Subcutaneous abdominal adipose tissue (tissue), 5 donors: ENCODE measurements at regions not wholly inside any gene's neighbourhood (a gene's known extent, or its start where the extent isn't known, plus 50 kb on each side); places are given as distances from the start of the nearest gene placed in this dataset.

Experiments
- H3K27ac ChIP-seq: one replicate; pipeline ENCODE4 v1.7.0; 2013; ENCODE audit warnings: low read depth, mild to moderate bottlenecking, inconsistent platforms, low read length, moderate library complexity
- H3K27me3 ChIP-seq, 5 donors: one replicate each; pipeline ENCODE4 v1.7.0; 2013; ENCODE audit warnings: low read length in 5 of 5, inconsistent platforms in 1 of 5; ENCODE audit not compliant: control insufficient read depth in 5 of 5, insufficient read depth in 4 of 5
- H3K36me3 ChIP-seq, 5 donors: one replicate each; pipeline ENCODE4 v1.7.0; 2013; ENCODE audit warnings: low read length in 5 of 5; ENCODE audit not compliant: control insufficient read depth in 5 of 5, insufficient read depth in 5 of 5
- H3K4me1 ChIP-seq, 5 donors: one replicate each; pipeline ENCODE4 v1.7.0; 2013; ENCODE audit warnings: low read length in 5 of 5, mild to moderate bottlenecking in 3 of 5, moderate library complexity in 1 of 5; ENCODE audit not compliant: control insufficient read depth in 5 of 5, insufficient read depth in 5 of 5
- H3K4me3 ChIP-seq, 5 donors: one replicate each; pipeline ENCODE4 v1.7.0; 2013; ENCODE audit warnings: low read length in 5 of 5, low read depth in 1 of 5
- H3K9ac ChIP-seq, 5 donors: one replicate each; pipeline ENCODE4 v1.7.0; 2013; ENCODE audit warnings: low read length in 5 of 5, mild to moderate bottlenecking in 4 of 5, moderate library complexity in 3 of 5
- H3K9me3 ChIP-seq, 5 donors: one replicate each; pipeline ENCODE4 v1.7.0; 2013; ENCODE audit warnings: low read length in 5 of 5; ENCODE audit not compliant: control insufficient read depth in 5 of 5
- donor health status: healthy.
- donor health status: healthy.
- donor health status: healthy.
- donor health status: healthy.
- donor health status: healthy.

DNA sequence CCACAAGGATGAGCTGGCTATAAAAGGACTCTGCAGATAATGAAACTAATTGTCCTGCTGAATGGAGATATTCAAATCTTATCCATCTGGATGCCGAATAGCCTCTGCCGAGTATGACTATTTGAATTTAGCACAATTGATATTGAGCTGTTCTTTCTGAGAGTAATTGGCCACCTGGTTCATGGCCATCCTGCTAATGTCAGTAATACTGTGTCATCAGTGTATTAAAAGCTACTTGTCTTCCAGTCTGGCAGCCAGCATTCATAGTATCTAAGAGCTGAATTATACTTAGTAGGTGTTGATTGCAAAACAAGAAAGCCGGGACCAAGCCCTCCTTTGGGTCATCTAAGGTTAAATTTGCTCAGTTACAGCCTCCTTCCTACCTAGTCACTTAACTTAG, 310.7 kb upstream of the NCAM1 start:
- Histone ChIP-seq H3K4me1 (peaks cover 0 to 8% (median 6%) of the 10 kb centered on the region in 5 donors), H3K4me3 (no peak overlapping the region), H3K9me3 (no peaks in the 10 kb centered on the region), H3K27ac (no peak overlapping the region), H3K27me3 (peaks cover 0 to 3% (median 0%) of the 10 kb centered on the region in 5 donors), H3K9ac (no peak overlapping the region), H3K36me3 (no peaks in the 10 kb centered on the region)

DNA sequence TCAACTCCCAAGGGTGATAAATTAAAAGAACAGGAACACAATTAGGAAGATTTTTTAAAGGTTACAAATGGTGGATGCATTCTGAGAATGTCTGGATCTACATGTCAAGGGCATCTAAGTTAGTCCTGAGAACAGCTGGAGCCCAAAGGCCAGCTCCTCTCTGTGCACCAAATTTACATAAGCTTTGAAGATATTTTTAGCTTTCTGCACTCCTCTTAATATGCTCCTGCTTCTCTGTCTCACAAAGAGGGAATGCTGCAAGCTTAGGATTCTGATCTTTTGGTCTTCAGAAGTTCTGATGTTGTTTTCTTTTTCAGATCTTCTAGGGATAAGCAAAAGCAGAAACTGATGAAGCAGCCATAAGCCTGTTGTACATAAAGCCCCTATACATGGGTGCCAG, 309.8 kb upstream of the NCAM1 start:
- no peak overlapping the region for H3K4me3 ChIP-seq
- H3K36me3 ChIP-seq, result no peaks in the 10 kb centered on the region
- H3K4me1 ChIP-seq, result peaks cover 0 to 16% (median 9%) of the 10 kb centered on the region in 5 donors
- no peaks in the 10 kb centered on the region for H3K9me3 ChIP-seq
- H3K27me3 ChIP-seq, result peaks cover 0 to 3% (median 0%) of the 10 kb centered on the region in 5 donors
- no peak overlapping the region for H3K27ac ChIP-seq
- H3K9ac ChIP-seq, result no peak overlapping the region

DNA sequence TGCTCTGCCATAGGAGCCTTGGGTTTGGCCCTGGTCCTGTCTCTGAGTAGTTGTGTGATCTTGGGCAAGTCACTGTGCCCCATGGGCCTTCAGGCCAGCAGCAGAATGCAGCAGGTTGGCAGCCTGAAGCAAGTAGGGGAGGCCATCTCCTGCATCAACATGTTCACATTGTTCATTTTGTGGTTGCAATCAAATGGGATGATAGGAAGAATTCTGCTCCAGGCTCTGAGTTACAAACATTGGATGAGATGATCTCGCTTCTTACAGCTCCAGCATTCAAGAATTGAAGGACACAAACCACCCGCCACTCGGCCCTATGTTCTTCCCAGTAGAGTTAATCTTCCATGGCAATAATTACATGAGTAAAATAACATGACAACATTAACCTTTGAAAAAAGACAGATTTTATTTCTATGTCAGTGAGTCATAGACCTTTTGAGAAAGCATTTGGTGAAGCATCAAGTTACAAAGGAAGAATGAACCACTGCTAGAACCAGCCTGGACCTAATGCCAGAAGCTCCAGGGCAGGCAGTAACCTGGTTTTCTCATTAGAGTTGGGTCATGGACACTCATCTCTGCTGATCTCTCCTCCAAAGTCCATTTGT, 308.3 kb upstream of the NCAM1 start:
- Histone ChIP-seq H3K4me3 (no peak overlapping the region), H3K36me3 (no peaks in the 10 kb centered on the region), H3K27me3 (no peaks in the 10 kb centered on the region), H3K9ac (no peak overlapping the region), H3K9me3 (no peaks in the 10 kb centered on the region), H3K27ac (no peak overlapping the region), H3K4me1 (peaks cover 0 to 16% (median 9%) of the 10 kb centered on the region in 5 donors)

DNA sequence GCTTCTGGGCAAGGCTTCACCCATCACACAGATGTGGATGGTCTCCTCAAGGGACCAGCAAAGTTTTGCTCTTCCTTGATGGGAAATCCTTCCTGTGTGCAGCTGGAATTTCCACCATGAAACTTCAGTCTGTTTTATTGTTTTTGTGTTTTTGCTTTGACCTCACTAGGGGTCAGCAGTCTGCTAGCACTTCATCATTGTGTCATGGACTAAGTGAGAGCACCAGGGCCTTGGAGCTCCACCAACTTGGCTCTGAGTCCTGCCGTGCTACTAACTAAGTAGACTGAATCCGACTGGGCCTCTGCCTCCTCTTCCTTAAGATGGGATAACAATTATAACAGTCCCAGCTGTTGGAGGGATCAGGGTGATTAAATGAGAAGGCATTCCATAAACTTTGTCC, 305.8 kb upstream of the NCAM1 start:
- Histone ChIP-seq H3K4me1 (peaks cover 0 to 16% (median 12%) of the 10 kb centered on the region in 5 donors), H3K9me3 (no peaks in the 10 kb centered on the region), H3K36me3 (no peaks in the 10 kb centered on the region), H3K27me3 (no peaks in the 10 kb centered on the region), H3K9ac (no peak overlapping the region), H3K27ac (no peak overlapping the region), H3K4me3 (no peak overlapping the region)

DNA sequence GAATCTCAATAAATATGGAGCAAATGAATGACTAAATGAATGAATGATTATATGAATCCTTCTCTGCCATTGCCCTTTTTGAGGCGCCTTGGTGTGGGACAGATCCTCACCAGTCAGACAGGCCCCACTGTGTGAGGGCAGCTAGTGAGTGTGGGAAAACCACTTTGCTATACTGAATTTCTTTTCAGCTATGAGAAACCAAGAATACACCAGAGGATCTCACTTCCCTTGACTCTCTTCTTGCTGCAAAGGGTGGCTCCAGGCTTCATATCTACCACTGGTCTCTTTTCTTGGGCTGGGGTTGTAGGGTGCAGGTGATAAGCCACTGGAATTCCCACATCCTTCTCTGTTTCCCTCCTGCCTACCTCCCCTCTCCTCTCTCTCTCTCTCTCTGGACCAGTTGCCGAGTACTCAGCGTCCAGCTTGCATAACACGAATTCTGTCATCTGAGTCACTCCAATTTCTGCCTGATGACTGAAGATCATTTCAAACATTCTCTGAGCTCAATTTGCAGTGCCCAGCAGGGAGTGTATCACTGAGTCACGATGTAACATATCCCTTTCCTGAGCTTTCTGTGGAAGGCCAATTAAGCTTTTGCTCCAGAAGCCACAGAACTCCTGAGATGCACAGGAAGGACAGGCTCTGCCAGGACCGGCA, 304.3 kb upstream of the NCAM1 start:
- H3K9ac ChIP-seq, result no peak overlapping the region
- H3K9me3 ChIP-seq, result no peaks in the 10 kb centered on the region
- H3K36me3 ChIP-seq, result no peaks in the 10 kb centered on the region
- no peak overlapping the region for H3K27ac ChIP-seq
- H3K4me3 ChIP-seq, result no peak overlapping the region
- peaks cover 0 to 16% (median 12%) of the 10 kb centered on the region in 5 donors for H3K4me1 ChIP-seq
- H3K27me3 ChIP-seq, result no peaks in the 10 kb centered on the region

DNA sequence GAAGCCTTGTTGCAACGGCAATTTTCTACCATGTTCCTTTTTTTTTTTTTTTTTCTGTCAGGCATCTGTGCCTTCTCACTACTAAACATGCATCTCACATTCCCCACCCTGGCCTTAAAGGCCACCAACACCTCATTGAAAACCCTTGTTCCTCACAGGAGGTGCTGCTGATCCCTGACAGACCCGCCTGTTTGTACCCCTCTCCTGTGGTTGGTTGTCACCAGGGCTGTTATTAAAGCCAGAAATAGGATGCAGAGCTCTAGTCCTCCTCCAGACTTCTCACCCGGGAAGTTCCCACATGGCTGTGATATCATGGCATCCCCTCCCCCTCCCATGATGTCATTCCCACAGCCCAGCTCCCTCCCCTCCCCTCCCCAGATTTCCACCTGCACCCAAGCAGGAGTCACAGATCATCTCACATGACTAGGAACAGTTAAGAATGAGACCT, 302.8 kb upstream of the NCAM1 start:
- Histone ChIP-seq H3K27me3 (no peaks in the 10 kb centered on the region), H3K4me1 (peaks cover 0 to 16% (median 12%) of the 10 kb centered on the region in 5 donors), H3K9ac (no peak overlapping the region), H3K36me3 (no peaks in the 10 kb centered on the region), H3K27ac (no peak overlapping the region), H3K4me3 (no peak overlapping the region), H3K9me3 (no peaks in the 10 kb centered on the region)

DNA sequence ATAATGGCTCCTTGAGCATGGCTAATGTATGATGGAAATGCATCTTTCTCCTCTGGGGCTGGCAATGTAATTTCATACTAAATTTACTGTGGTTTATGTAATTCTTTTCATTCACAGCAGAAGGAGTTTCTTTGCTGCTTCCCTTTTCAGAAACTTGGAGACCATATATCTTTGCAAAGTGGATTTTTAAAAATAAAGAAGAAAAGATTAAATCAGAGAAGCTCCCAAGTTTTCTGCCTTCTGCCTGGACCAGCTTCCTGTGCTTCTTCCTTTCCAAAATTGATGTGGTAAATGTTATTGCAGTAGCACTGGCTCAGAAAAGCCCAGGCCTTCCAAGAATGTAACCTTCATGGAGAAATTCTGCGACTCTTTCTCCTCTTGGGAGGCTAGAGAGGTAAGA, 300.1 kb upstream of the NCAM1 start:
- Histone ChIP-seq H3K27ac (no peak overlapping the region), H3K36me3 (no peaks in the 10 kb centered on the region), H3K9me3 (peaks cover 0 to 5% (median 2%) of the 10 kb centered on the region in 5 donors), H3K4me3 (no peak overlapping the region), H3K27me3 (no peaks in the 10 kb centered on the region), H3K4me1 (peaks cover 0 to 5% (median 3%) of the 10 kb centered on the region in 5 donors), H3K9ac (no peak overlapping the region)

DNA sequence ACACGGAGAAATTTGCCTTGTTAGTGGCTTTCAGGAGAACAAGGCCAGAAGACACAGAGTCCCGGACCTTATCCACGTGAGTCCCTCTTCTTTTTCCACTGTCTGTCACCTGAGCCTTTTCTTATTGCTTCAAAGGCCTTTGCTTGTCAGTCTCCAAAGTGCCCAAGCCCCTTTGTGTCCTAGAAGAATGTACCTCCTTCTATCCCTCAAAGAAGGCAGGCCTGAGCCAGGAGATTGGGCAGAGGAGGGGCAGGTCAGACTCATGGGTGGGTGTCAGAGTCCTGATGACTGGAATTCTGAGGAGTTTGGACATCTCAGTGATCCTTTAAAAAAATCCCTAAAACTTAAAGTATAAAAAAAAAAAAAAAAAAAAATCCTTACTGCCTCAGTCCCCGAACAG, 299.6 kb upstream of the NCAM1 start:
- H3K27ac ChIP-seq, result no peak overlapping the region
- peaks cover 0 to 5% (median 0%) of the 10 kb centered on the region in 5 donors for H3K4me1 ChIP-seq
- peaks cover 0 to 7% (median 4%) of the 10 kb centered on the region in 5 donors for H3K9me3 ChIP-seq
- H3K4me3 ChIP-seq, result no peak overlapping the region
- H3K36me3 ChIP-seq, result no peaks in the 10 kb centered on the region
- H3K27me3 ChIP-seq, result no peaks in the 10 kb centered on the region
- no peak overlapping the region for H3K9ac ChIP-seq

DNA sequence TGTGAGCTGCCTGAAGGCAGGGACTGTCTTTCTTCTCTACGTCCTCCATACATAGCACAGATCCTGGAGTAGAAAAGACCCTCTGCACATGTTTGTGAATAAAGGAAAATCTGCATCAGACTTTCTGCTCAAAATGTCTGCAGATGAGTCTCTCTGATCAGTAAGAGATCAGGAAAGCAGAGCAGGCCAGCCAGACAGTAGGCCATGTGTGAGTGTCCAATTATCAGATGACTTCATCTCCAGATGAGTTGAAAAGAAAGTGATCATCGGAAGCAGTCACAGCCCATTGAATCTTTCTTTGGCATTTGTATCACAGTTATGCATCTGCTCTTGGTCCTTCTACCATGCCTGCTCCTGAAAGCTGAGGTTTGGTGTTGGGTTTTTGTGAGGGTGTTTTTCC, 298.7 kb upstream of the NCAM1 start:
- Histone ChIP-seq H3K27me3 (peaks cover 0 to 5% (median 0%) of the 10 kb centered on the region in 5 donors), H3K36me3 (no peaks in the 10 kb centered on the region), H3K27ac (no peak overlapping the region), H3K4me3 (no peak overlapping the region), H3K9me3 (peaks cover 0 to 9% (median 5%) of the 10 kb centered on the region in 5 donors), H3K9ac (no peak overlapping the region), H3K4me1 (peaks cover 0 to 5% (median 0%) of the 10 kb centered on the region in 5 donors)

DNA sequence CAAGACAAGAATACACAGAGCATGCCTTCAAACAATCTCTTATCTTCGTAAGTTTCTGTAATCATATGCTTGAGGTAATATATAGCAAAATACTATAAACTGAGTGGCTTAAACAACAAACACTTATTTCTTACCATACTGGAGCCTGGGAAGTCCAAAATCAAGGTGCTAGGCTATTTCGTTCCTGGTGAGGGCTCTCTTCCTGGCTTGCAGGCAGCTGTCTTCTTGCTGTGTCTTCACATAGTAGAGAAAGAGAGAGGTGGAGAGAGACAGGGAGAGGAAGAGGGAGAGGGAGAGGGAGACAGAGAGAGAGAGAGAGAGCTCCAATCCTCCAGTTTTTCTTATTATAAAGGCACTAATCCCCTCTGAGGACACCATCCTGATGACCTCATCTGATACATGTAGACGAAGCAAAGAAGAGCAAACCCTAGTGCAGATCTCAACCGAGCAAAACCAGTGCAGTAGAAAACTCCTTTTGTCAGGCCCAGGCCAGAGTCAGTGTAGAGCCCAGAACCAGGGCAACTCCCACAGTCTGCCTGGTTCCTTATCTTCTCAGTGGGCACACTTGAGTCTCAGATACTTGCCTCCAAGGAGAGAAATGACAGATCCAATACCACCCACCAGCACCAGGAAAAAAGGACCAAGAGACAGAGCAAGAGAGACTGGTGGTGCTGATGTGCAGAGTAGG, 297.1 kb upstream of the NCAM1 start:
- H3K27ac ChIP-seq, result no peak overlapping the region
- peaks cover 0 to 5% (median 0%) of the 10 kb centered on the region in 5 donors for H3K27me3 ChIP-seq
- peaks cover 0 to 4% (median 0%) of the 10 kb centered on the region in 5 donors for H3K4me1 ChIP-seq
- H3K9ac ChIP-seq, result no peak overlapping the region
- peaks cover 0 to 9% (median 5%) of the 10 kb centered on the region in 5 donors for H3K9me3 ChIP-seq
- no peaks in the 10 kb centered on the region for H3K36me3 ChIP-seq
- no peak overlapping the region for H3K4me3 ChIP-seq
